ENCODE measurements at regions not wholly inside any gene's neighbourhood (a gene's known extent, or its start where the extent isn't known, plus 50 kb on each side); places are given as distances from the start of the nearest gene placed in this dataset.

GRCh38 chr18:51510020-51510419, 312.5 kb upstream of the MEX3C start:
- DNase-seq = no peak
- TF ChIP-seq POLR2AphosphoS5 (IDR thresholded peaks at IDR 0.05) (no peak), EP300 (IDR thresholded peaks at IDR 0.05) (no peak), CTCF (IDR thresholded peaks at IDR 0.05) (no peak), POLR2A (IDR thresholded peaks at IDR 0.05) (no peak)
- H3K9me3 ChIP-seq = peaks cover 0 to 33% (median 18%) of the 10 kb centered on the region in 4 donors
- no peaks in the 10 kb centered on the region for H3K36me3 ChIP-seq
- no peak overlapping the region for H3K27ac ChIP-seq
- H3K4me1 ChIP-seq = no peaks in the 10 kb centered on the region
- no peak overlapping the region for H3K4me3 ChIP-seq
- intact Hi-C loops (cut with DNase I; ENCODE audit: low total_unique reads) = no loop called here
- no peaks in the 10 kb centered on the region for H3K27me3 ChIP-seq

GRCh38 chr18:51513517-51513916, 316.0 kb upstream of the MEX3C start:
- DNase-seq = no peak
- H3K9me3 ChIP-seq = peaks cover 0 to 17% (median 8%) of the 10 kb centered on the region in 4 donors
- H3K27me3 ChIP-seq = no peaks in the 10 kb centered on the region
- H3K36me3 ChIP-seq = no peaks in the 10 kb centered on the region
- no peak overlapping the region for H3K27ac ChIP-seq
- H3K4me1 ChIP-seq = no peaks in the 10 kb centered on the region
- intact Hi-C loops (cut with DNase I; ENCODE audit: low total_unique reads) = no loop called here
- H3K4me3 ChIP-seq = no peak overlapping the region
- no peak for TF ChIP-seq CTCF (IDR thresholded peaks at IDR 0.05)

- Histone ChIP-seq H3K4me1 (no peaks in the 10 kb centered on the region), H3K27ac (no peak overlapping the region), H3K4me3 (no peak overlapping the region), H3K36me3 (no peaks in the 10 kb centered on the region), H3K9me3 (peaks cover 0 to 11% (median 3%) of the 10 kb centered on the region in 4 donors), H3K27me3 (no peaks in the 10 kb centered on the region)
- intact Hi-C loops (cut with DNase I; ENCODE audit: low total_unique reads) = no loop called here
- no peak for TF ChIP-seq POLR2AphosphoS5 (IDR thresholded peaks at IDR 0.05)
- TF ChIP-seq CTCF (IDR thresholded peaks at IDR 0.05) = no peak
- TF ChIP-seq EP300 (IDR thresholded peaks at IDR 0.05) = no peak
- TF ChIP-seq POLR2A (IDR thresholded peaks at IDR 0.05) = no peak
- WGBS, 5 donors = 47 to 74% (median 68%) methylated on average over 2 of the region's 2 CpGs
- no peak for DNase-seq
Measured at GRCh38 chr18:51514128-51514527, 316.6 kb upstream of the MEX3C start.

GRCh38 chr18:51516478-51517038, 319.1 kb upstream of the MEX3C start:
- 80 to 90% (median 87%) methylated on average over 5 of the region's 5 CpGs for WGBS, 5 donors
- Histone ChIP-seq H3K36me3 (no peaks in the 10 kb centered on the region), H3K4me1 (no peaks in the 10 kb centered on the region), H3K27ac (no peak overlapping the region), H3K9me3 (peaks cover 0 to 5% (median 0%) of the 10 kb centered on the region in 4 donors), H3K4me3 (no peak overlapping the region), H3K27me3 (no peaks in the 10 kb centered on the region)
- DNase-seq = no peak
- TF ChIP-seq POLR2AphosphoS5 (IDR thresholded peaks at IDR 0.05) = no peak
- no peak for TF ChIP-seq EP300 (IDR thresholded peaks at IDR 0.05)
- TF ChIP-seq POLR2A (IDR thresholded peaks at IDR 0.05) = no peak
- no peak for TF ChIP-seq CTCF (IDR thresholded peaks at IDR 0.05)
- intact Hi-C loops (cut with DNase I; ENCODE audit: low total_unique reads) = no loop called here

All from stomach (tissue), 8 donors.